CD14-positive monocyte (primary cell): ENCODE measurements at regions not wholly inside any gene's neighbourhood (a gene's known extent, or its start where the extent isn't known, plus 50 kb on each side); places are given as distances from the start of the nearest gene placed in this dataset.

ENCODE experiments used
- DNase-seq, 3 donors: peaks; one replicate each; pipeline ENCODE4 v3.0.0-alpha.2; 2011 to 2022
- H2AFZ ChIP-seq: 2 replicates; pipeline ENCODE4 v1.6.0; 2012; ENCODE audit warnings: mild to moderate bottlenecking, low read depth, low read length, inconsistent platforms; ENCODE audit not compliant: insufficient read depth, poor library complexity, severe bottlenecking
- H3K27ac ChIP-seq, 2 donors: 1 replicate in 1 of 2; 2 replicates in 1 of 2; pipeline ENCODE4 v1.5.1; 2012 to 2013; ENCODE audit warnings: low read length in 2 of 2, control low read depth in 1 of 2, inconsistent platforms in 1 of 2, low read depth in 1 of 2, mild to moderate bottlenecking in 1 of 2
- H3K27me3 ChIP-seq, 2 donors: one replicate each; pipeline versions ENCODE4 v1.6.0 to v1.6.1; 2011 to 2013; ENCODE audit warnings: low read length in 2 of 2; ENCODE audit not compliant: control insufficient read depth in 2 of 2, insufficient read depth in 2 of 2
- H3K36me3 ChIP-seq, 2 donors: replicated peaks in 1 of 2; 1 replicate in 1 of 2; 2 replicates in 1 of 2; pipeline versions ENCODE4 v1.5.1 to v1.6.1; 2012 to 2013; ENCODE audit warnings: low read length in 2 of 2, control low read depth in 1 of 2, inconsistent platforms in 1 of 2, mild to moderate bottlenecking in 1 of 2; ENCODE audit not compliant: insufficient read depth in 2 of 2, control insufficient read depth in 1 of 2
- H3K4me1 ChIP-seq, 2 donors: 1 replicate in 1 of 2; 2 replicates in 1 of 2; pipeline versions ENCODE4 v1.5.1 to v1.6.1; 2012 to 2013; ENCODE audit warnings: low read length in 2 of 2, control low read depth in 1 of 2, inconsistent platforms in 1 of 2, mild to moderate bottlenecking in 1 of 2, moderate library complexity in 1 of 2; ENCODE audit not compliant: insufficient read depth in 2 of 2, control insufficient read depth in 1 of 2
- H3K4me2 ChIP-seq: replicated peaks from 2 replicates; pipeline ENCODE3; 2012; ENCODE audit warnings: low read length, moderate library complexity, mild to moderate bottlenecking; ENCODE audit not compliant: poor library complexity, severe bottlenecking; ENCODE audit errors: extremely low read depth
- H3K4me3 ChIP-seq, 3 experiments: fragments of 200-600 bp in 1 of 3; sonication (generic) in 1 of 3; replicated peaks in 1 of 3; 1 replicate in 2 of 3; 2 replicates in 1 of 3; pipeline ENCODE4 v1.5.1; 2011 to 2013; ENCODE audit warnings: low read length in 3 of 3, mild to moderate bottlenecking in 3 of 3, control low read depth in 2 of 3, low read depth in 2 of 3, inconsistent platforms in 1 of 3, moderate library complexity in 1 of 3
- H3K79me2 ChIP-seq: 2 replicates; pipeline ENCODE4 v1.6.0; 2012; ENCODE audit warnings: mild to moderate bottlenecking, control low read depth, inconsistent platforms, low read length, moderate library complexity; ENCODE audit not compliant: insufficient read depth
- H3K9ac ChIP-seq: 2 replicates; pipeline ENCODE4 v1.6.0; 2017; ENCODE audit warnings: low read length, mild to moderate bottlenecking; ENCODE audit not compliant: insufficient read depth, poor library complexity, severe bottlenecking
- H3K9me3 ChIP-seq, 2 donors: replicated peaks in 1 of 2; 1 replicate in 1 of 2; 2 replicates in 1 of 2; pipeline versions ENCODE4 v1.5.1 to v1.6.1; 2012 to 2013; ENCODE audit warnings: low read length in 2 of 2, control low read depth in 1 of 2; ENCODE audit not compliant: control insufficient read depth in 1 of 2, insufficient read depth in 1 of 2
- H4K20me1 ChIP-seq: 2 replicates; pipeline ENCODE4 v1.6.0; 2012; ENCODE audit warnings: mild to moderate bottlenecking, low read length, control low read depth, moderate library complexity; ENCODE audit not compliant: insufficient read depth
- H3K27ac Mint-ChIP-seq, 7 donors: one replicate each; pipeline ENCODE4 v1.8.0; 2020; ENCODE audit warnings: mild to moderate bottlenecking in 7 of 7, mixed read lengths in 7 of 7, moderate library complexity in 6 of 7, inconsistent platforms in 2 of 7
- H3K27me3 Mint-ChIP-seq, 3 donors: one replicate each; pipeline ENCODE4 v1.8.0; 2021 to 2022; ENCODE audit warnings: low read depth in 3 of 3, mild to moderate bottlenecking in 3 of 3, mixed read lengths in 3 of 3, moderate library complexity in 3 of 3, inconsistent platforms in 1 of 3
- H3K36me3 Mint-ChIP-seq, 2 donors: one replicate each; pipeline ENCODE4 v1.8.0; 2020; ENCODE audit warnings: mixed read lengths in 2 of 2, inconsistent platforms in 1 of 2, mild to moderate bottlenecking in 1 of 2
- H3K4me1 Mint-ChIP-seq: one replicate; pipeline ENCODE4 v1.8.0; 2020; ENCODE audit warnings: mild to moderate bottlenecking, mixed read lengths
- H3K4me3 Mint-ChIP-seq, 2 donors: one replicate each; pipeline ENCODE4 v1.8.0; 2020; ENCODE audit warnings: mild to moderate bottlenecking in 2 of 2, mixed read lengths in 2 of 2, moderate library complexity in 1 of 2
- H3K9me3 Mint-ChIP-seq, 7 donors: one replicate each; pipeline ENCODE4 v1.8.0; 2020 to 2022; ENCODE audit warnings: mixed read lengths in 7 of 7, mild to moderate bottlenecking in 6 of 7, moderate library complexity in 6 of 7, inconsistent platforms in 2 of 7
- CTCF ChIP-seq: fragments of 200-600 bp; IDR thresholded peaks from one replicate; pipeline ENCODE4 v1.8.0; 2022; ENCODE audit warnings: antibody characterized with exemption, mild to moderate bottlenecking
- WGBS: methylation state at CpG from one replicate; pipeline ENCODE4 v1.1.5; 2013; ENCODE audit warnings: missing lambda C conversion rate; ENCODE audit not compliant: insufficient coverage; 5-methylcytosine and 5-hydroxymethylcytosine counted together
- intact Hi-C, 2 donors: fragments of 100-400 bp; cut with micrococcal nuclease; formaldehyde crosslinking; loops; one replicate each; pipeline versions ENCODE4 v1.15.0 to v1.15.1; 2023

GRCh38 chr13:50598338-50598737 lies 245.2 kb downstream of the DLEU7 start:
- Mint-ChIP-seq H3K27me3 (peaks cover 1 to 3% (median 2%) of the 10 kb centered on the region in 3 donors), H3K27ac (no peak overlapping the region), H3K9me3 (no peaks in the 10 kb centered on the region), H3K4me1 (peaks cover 6% of the 10 kb centered on the region), H3K36me3 (no peaks in the 10 kb centered on the region), H3K4me3 (no peak overlapping the region)
- no peaks in the 10 kb centered on the region for H3K27me3 ChIP-seq
- no peak overlapping the region for H3K27ac ChIP-seq
- intact Hi-C loops: no loop called here
- H3K9ac ChIP-seq: no peak overlapping the region
- no peaks in the 10 kb centered on the region for H3K4me1 ChIP-seq
- H3K79me2 ChIP-seq: no peaks in the 10 kb centered on the region
- no peak overlapping the region for H3K4me3 ChIP-seq
- H4K20me1 ChIP-seq: no peaks in the 10 kb centered on the region
- no peaks in the 10 kb centered on the region for H3K9me3 ChIP-seq
- no peak for TF ChIP-seq CTCF
- no peaks in the 10 kb centered on the region for H3K36me3 ChIP-seq
- no peak overlapping the region for H3K4me2 ChIP-seq
- WGBS: no CpG with 5 or more reads among the region's 3 CpGs
- no peak for DNase-seq
- no peak overlapping the region for H2AFZ ChIP-seq

GRCh38 chr13:50599046-50599445 lies 244.4 kb downstream of the DLEU7 start:
- Mint-ChIP-seq H3K4me3 (no peak overlapping the region), H3K36me3 (no peaks in the 10 kb centered on the region), H3K4me1 (peaks cover 6% of the 10 kb centered on the region), H3K27me3 (peaks cover 1 to 3% (median 2%) of the 10 kb centered on the region in 3 donors), H3K9me3 (no peaks in the 10 kb centered on the region), H3K27ac (no peak overlapping the region)
- Histone ChIP-seq H3K27ac (no peak overlapping the region), H4K20me1 (no peaks in the 10 kb centered on the region), H3K4me2 (no peak overlapping the region), H3K36me3 (no peaks in the 10 kb centered on the region), H3K9me3 (no peaks in the 10 kb centered on the region), H2AFZ (no peak overlapping the region), H3K27me3 (no peaks in the 10 kb centered on the region), H3K79me2 (no peaks in the 10 kb centered on the region), H3K4me3 (no peak overlapping the region), H3K4me1 (no peaks in the 10 kb centered on the region), H3K9ac (no peak overlapping the region)
- WGBS: no CpG with 5 or more reads among the region's 5 CpGs
- no peak for TF ChIP-seq CTCF
- DNase-seq: no peak
- intact Hi-C loops: no loop called here
